CD4-positive, alpha-beta T cell treated with Interleukin-10 for 1 hour (primary cell): ENCODE measurements at regions not wholly inside any gene's neighbourhood (a gene's known extent, or its start where the extent isn't known, plus 50 kb on each side); places are given as distances from the start of the nearest gene placed in this dataset.
"Not testable (repeated sequence)": the region's sequence is repeated elsewhere in the genome, so short reads cannot be mapped to it uniquely, and the experiment has no call there.

Experiments
- DNase-seq: peaks from one replicate; pipeline ENCODE4 v3.0.0-alpha.2; 2020

DNA sequence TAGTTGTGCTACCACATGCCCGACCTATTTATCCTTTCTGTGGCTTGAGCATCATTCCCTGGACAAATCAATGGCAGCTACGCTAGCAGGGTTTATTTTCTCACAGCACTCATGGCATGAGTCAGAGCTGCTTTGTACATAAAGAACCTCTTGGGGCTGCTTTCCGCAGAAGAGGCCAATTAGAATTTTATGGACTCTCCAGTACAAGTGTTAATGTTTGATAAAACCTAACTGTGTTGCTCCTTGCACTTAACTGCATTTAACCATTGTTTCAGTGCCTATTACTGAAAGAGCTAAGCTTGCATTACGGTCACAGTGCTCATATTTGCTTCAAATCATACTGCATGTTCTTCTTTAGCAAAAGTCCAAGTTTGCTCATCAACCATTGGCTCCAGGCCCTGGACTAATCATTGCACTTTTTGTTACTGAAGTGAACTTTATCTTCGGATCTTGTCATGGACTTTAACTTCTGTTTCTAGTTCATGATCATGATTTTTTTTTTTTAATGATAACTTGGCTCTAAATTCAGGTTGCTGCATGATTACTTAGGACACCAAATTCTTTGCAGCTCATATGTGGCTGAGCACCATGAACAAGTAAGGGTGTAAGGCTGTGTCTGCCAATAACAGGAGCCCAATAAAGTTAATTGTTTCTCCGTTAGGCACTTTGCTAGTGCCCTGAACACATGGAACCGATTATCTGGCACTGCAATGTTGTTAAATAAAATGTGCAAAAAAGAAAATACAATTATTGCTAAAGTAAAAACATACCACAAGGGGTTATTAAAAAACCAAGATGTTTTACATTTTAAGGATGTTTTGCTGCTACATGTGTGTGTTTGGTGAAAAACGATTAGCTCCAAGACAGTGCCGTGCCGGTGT, 492.2 kb downstream of the KCNJ2 start:
- DNase-seq, result no peak

DNA sequence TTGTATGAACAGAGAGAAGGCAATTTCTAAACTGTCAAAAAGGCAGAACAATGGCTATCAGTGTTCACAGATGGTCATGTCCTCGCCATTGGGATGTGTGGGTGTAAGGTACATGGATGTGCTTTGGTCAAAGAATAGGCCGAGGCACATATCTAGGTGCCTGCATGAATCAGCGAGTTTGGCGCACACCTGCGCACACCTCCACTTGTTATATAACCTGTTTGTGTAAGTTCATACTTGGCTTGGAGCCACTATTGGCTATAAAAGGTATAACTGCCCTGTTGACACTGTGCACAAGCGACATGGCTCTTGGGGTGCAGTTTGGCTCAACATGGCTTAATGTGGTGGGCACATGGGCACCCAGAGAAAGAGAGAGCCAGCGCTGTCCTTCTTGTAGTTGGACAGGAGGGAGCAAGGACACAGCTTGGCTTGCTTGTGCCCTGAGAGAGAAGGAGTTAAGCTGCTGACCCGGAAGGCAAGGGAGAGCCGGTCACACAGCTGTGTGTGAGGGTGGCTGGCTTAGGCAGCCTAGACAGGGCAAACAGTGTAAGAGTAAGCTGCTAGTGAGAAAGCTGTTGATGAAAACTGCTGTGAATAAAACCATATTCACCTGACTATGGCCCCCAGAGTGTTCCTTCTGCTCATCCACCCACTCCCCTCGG, 499.1 kb downstream of the KCNJ2 start:
- no peak for DNase-seq

DNA sequence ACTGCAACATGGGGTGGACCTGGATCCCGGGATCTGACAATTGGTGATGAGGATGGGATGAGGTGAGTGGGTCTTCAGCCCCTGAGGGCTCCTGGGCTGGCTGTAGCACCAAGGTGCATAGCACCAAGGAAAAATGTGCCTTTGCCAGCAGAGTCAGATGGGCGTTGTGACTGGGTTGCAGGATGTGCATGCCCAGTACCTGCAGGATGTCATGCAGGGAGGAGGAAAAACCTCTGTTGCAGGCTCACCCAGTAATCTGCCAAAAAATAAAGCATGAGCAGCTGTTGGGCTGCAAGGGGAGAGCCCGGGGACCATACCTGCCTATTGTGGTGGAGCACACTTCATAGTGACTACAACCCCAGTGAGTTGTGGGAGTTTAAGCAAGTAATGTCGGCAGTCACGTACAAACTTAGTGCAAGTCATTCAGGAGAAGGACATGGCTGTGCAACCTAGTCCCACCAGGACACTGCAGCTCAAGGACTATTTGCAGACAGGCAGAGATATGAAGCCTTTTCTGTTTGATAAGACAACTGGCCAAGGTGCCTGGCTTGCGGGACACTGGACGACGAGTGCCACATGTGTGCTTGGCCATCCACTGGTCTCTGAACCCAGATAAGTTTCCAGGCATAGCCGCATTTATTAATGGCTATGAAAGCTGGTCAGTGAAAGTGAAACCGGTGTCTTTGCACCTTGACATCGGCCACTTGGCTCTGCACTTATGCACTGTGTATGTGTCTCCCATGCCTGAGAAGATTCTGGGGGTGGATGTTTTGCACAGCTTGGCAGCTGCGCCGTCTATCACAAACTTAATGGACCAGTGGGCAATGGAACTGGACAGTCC, 499.8 kb downstream of the KCNJ2 start:
- no peak for DNase-seq

DNA sequence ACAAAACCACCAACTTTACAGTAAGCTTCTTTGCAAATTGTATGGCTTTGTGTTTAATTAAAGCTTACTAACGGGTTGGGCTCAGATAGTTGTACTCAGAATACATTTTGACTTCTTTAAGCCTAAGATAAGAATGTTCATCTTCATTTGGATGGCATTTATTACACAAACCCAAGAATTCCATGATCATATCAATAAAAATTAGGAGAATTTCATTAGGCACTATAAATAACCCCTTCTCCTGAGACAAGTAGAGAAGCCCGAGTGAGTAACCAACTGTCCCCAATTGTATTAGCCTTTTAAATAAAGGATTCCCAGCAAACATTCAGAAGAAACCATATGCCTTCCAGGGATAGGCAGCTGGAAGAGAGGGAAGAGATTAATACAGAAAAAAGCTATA, 504.7 kb downstream of the KCNJ2 start:
- no peak for DNase-seq

DNA sequence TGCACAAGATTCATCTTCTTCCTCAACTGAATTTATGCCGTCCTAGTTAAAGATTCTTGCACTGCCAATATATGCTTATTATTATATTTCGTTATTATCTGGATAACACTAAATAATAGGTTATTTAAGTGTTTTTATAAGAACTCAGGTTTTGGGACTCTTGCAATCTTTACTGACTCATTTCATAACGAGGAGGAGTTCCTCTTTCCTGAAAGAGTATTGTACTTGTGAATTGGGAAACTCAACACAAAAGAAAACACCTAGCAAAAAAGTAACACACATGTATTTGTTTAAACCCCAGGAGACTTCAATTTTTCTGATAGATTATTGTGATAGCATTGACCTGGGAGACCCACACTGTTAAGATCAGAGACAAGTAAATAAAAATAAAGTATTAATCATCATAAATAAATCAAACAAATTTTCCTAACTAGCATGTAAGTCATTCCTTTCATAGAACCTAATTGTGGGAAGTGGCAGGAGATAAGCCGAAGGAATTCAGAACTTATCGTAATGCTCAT, 505.8 kb downstream of the KCNJ2 start:
- no peak for DNase-seq

DNA sequence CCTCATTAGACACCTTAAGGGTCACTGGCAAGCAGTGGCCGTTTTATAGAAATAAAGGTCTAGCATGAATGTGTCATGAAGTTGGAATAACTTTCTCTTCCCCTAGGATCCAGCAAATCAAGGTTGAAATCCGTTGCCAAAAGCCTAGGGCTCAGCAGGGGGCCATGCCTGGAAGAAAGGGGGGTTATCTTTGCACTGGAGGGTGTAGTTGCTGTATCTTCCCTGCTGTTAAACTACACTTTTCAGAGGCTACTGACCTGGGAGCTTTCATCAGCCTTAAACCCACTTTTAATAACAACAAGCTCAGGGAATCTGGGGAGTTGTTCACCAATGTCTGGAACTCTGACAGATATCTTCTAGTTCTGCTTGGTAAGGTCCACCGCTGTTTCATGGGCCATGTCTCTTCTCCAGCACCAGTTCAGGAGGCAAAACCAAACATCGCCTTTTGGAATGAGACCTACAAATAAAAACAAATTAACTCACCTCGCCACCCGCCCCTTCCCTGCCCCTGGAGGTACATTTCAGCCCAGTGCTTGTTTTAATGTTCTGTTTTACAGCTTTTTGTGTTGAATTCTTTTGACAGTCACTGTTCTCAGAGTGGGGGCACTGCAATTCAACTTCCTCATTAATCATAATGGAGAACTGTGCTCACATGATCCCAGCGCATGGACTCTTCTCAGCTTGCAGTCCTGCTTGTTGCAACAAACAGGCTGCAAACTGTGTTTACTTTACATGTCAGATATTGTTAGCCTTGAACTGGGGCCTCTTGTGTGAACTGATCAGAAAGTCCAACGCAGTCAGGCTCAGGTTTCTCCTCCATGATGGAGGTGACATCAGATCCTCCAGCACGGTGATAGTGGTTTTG, 508.7 kb downstream of the KCNJ2 start:
- DNase-seq, result no peak

DNA sequence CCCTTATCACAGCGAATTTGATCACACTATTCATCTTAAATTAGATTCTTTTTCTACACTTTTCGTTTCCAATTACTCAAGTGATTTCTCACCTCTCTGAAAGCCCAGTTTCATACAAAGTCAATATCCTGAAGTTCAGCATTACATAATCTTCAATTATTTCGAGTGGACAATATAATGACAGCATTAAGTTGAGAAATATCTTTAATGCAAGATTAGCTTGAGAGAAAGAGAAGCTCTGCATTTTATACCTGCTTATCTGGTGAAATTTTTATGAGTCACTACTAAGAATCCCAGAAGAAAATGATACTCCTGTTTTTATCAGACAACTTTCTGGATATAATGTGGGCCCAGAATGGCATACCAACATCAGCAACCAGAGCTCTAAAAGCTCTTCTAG, 509.6 kb downstream of the KCNJ2 start:
- DNase-seq, result no peak

DNA sequence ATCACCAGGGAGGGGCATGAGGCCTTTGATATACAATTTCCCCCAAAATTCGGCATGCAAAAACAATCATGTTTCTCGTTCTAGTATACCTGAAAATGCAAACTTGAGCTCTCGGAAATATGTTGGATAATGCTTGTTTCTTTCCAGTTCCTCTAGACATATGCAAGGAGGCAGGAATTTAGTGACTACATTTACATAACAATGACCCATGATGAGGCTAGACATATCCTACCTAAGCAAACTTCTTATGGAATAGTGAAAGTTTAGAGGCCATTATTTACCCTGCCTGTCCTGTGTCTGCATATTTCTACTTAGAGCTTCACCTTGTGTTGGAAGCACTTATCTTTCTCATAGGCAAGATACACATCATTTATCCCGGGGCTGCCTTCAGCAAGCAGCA, 514.6 kb downstream of the KCNJ2 start:
- DNase-seq, result no peak

DNA sequence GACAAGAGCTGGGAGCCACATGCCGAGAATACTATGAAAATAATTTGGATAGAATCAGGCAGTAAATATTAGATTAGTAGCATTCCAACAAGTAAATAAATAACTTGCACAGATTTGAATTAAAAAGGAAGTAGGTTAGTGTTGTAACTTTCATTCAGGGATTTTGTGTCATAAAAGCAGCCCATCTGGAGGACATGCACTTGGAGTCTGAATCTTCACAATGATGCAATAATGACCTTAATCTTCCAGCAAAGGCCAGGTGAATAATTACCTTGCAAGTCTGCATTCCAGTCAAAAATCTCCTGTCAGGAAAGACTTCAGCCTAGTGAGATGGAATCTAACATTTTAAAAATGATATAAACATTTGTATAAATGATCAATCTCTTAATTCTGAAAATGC, 518.1 kb downstream of the KCNJ2 start:
- no peak for DNase-seq

DNA sequence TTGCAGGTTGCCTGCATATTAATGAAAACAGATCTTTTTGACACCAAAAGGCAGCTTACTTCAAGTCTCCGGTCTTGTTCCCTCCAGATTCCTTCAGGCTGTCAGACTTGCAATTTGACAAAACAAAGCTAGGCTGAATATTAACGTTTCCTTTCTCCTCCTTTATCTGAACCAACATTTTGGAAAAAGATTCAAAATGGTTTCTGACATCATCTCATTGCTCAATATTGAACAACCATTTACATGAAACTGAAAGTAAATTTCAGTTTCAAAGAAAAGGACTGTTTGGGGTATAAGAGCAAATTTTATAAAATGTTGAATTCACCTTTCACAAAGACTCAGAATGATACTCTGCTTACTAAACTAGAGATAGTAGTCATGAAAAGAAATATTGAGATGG, 521.8 kb downstream of the KCNJ2 start:
- no peak for DNase-seq

DNA sequence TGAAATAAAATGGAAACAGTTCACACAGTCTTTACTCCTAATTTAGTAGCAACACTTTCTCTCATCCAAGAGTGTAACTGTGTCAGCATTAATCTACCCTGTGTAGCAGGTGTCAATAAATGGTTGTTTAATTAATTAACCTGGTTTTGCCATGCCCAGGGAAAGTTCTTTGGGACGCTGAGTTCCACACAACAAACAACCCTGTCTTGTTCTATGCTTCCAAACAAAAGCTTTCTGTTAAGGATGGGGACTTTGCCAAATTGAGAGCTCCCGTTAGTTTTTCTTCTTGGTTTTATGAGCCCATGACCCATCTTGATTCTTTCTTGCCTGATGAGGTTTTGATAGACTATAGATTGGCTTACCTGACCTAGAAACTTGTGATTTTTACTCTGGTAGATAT, 530.1 kb downstream of the KCNJ2 start:
- no peak for DNase-seq

DNA sequence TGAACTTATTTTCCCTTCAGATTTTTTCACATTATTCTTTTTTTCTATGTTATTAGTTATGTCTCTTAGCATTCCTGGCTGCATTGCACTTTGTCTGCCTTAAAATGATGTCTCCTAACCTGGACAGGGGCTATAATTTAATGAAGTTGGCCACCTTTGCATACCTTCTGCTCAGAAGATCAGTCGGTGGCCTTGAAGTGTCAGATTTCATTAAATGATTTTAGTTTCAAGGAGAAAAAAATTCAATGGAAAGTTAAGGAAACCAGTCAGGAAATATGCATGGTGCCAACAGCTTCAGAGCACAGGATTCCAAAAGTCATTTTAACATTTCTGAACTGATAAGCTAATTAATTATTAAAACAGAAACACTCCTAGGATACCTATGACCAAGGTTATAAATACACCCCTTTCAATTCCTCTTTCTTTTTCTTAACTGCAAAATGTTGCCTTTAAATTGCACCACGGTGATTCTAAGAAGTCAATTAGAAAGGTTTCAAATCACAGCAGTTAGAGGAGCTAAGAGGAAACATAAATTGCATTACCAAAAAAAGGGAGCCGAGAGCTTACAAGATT, 533.4 kb downstream of the KCNJ2 start:
- DNase-seq, result no peak

DNA sequence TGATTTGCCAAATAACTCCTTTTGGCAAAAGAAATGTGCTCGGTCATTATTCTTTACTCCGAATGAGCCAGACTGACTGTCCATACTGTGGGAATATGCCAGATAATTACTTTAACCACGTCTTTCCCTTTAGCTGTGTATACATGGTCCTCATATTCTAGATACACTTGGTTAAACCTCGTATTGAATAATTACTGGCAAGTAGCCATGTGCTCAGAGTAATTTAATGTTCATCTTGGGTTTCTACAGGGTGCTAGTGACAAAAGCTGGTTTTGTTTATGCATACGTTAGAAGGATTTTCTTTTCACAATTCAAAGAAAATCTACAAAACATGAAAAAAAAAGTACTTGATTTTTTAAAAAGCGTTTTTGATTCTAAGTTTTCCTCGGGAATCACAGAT, 540.3 kb downstream of the KCNJ2 start:
- DNase-seq, result no peak

DNA sequence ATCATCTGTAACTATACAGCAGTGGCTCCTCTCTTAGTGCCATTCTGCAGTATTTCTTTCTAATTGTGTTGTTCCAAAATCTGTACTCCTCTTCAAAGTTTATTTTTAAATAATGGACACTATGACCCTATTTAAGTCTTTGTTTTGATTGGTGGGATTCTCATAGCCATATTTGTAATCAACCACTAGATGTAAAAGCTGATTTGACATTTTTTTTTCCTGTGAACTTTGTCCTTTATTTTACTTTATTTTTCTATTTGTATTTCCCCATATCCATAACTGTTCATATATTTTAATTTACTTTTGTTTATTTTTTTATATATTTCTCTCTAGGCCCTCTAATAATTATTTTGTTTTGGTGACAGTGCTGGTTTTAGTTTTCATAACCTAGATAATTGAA, 544.4 kb downstream of the KCNJ2 start:
- DNase-seq, result no peak

DNA sequence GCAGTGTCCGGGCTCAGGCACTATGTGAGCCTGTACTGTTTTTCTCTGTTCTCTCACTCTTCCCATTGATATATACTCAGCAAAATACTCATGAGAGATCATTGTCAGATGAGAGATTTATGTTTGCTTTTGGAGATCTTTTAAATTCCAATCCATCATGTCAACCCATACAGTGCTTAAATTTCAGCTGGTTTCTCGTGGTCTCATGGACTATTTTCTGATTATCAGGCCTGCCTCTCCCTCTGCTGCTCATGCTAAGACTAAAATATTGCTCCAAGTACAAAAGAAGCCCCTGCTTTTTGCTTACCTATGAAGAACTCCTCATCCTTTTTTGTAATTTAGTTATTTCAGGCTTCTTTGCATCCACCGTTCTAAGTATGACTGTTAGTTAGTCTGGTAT, 547.2 kb downstream of the KCNJ2 start:
- no peak for DNase-seq

DNA sequence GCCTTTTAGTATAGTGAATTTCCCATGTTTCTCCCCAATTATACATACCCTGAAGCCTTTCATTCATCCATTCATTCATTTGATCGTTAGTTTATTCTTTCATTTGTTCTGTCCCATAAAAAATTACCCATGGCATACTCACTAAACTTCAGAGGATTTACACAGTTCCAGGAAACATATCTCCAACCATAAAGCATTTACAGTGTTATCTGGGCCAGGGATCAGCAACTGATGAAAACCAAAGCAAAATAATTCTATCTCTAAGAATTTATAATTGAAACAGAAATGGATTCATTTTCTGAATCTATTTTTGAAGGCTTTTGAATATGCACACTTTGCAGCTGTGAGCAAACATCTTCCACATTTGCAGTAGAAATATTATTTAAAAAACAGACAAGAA, 547.7 kb downstream of the KCNJ2 start:
- no peak for DNase-seq

DNA sequence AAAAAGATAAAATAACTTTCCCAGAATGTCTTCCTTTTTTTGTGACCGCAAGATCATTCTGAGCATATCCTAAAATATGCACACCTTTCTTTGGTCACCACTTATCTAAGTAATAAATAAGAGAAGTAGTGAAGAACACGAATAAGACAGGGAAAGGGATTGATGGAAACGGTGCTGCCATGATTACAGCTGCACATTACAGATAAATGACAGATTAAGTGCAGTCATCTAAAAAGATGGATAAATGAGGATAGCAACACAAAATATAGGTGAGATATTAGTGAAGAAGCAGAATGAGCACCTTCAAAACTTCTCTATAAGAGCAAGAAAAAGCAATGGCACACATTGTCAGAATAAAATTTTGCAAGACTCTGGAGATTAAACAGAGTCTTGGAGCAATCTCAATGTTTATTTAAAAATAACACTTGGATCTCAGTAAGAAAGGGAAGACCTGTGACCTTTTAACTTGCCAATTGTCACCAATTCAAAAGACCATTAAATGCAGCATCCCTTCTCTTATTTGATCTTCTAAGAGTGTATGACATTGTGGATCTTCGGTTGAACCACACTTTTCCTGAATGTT, 567.1 kb downstream of the KCNJ2 start:
- no peak for DNase-seq

DNA sequence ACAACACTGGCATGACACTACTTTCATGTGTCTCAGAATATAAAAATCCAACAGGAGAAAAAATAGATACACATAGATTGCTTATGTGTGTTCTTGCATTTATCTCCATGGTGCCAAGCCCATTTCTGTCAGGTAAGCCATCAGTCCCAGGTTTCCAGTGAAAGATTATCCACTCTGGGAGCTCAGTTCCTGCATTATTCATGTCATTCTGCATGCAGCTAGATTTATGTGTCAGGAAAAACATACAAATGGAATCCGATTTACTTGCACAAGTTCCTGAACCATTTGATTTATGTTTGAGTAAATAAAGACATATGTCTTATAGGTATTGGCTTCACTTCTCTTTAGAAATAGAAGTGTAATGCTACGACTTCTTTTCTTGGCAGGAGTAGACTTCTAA, 569.7 kb downstream of the KCNJ2 start:
- DNase-seq, result no peak

DNA sequence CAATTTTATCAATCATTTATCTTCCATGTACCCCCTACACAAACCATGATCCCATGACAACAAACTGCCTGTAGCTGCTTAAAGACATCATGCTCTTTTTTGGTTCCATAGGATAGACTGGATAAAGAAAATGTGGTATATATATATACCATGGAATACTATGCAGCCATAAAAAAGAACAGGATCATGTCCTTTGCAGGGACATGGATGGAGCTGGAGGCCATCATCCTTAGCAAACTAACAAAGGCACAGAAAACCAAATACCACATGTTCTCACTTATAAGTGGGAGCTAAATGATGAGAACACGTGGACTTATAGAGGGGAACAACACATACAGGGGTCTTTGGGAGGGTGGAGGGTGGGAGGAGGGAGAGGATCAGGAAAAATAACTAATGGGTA, 577.2 kb downstream of the KCNJ2 start:
- DNase-seq, result not testable (repeated sequence)

DNA sequence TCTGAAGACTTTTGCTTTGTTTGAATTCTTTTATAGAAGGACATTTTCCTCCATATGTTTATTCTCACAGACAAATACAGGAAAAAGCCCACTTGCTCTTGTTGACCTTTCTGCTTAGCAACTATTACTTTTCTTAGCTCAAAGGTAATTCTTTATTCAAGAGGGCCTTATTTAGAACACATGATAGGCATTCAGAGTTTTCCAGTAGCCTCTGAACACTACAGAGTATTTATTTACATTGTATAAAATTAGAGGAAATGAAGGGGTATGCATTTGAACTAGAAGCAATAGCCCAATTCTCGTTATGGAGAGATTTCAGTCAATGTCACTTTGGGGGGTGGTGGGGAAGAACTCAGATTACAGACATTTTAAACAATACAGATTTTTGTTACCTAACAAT, 581.7 kb downstream of the KCNJ2 start:
- no peak for DNase-seq

DNA sequence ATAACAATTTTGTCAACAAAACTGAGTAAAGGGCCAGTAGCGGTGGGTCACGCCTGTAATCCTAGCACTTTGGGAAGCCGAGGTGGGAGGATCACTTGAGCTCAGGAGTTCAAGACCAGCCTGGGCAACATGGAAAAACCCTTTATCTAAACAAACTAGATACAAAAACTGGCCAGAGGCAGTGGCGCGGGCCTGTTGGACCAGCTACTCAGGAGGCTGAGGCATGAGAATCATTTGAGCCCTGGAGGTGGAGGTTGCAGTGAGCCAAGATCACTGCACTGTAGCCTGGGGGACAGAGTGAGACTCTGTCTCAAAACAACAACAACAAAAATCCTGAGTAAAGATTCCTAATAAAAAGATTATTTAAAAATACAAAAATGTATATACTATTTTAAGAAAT, 583.1 kb downstream of the KCNJ2 start:
- not testable (repeated sequence) for DNase-seq
